ENCODE measurements at regions not wholly inside any gene's neighbourhood (a gene's known extent, or its start where the extent isn't known, plus 50 kb on each side); places are given as distances from the start of the nearest gene placed in this dataset.

- no peak for DNase-seq
Observed at GRCh38 chr5:89243611-89244010, 360.6 kb upstream of the MEF2C start.

- DNase-seq = no peak
Observed at GRCh38 chr5:89241186-89241585, 358.2 kb upstream of the MEF2C start.

GRCh38 chr5:89236900-89237299, 353.9 kb upstream of the MEF2C start:
- no peak for DNase-seq

- DNase-seq = no peak
Observed at GRCh38 chr5:89233462-89233861, 350.5 kb upstream of the MEF2C start.

GRCh38 chr5:89232139-89232603, 349.2 kb upstream of the MEF2C start:
- no peak for DNase-seq

- DNase-seq = no peak
Observed at GRCh38 chr5:89230178-89230577, 347.2 kb upstream of the MEF2C start.

GRCh38 chr5:89229331-89230070, 346.5 kb upstream of the MEF2C start:
- no peak for DNase-seq

GRCh38 chr5:89228355-89228754, 345.4 kb upstream of the MEF2C start:
- DNase-seq = no peak

- no peak for DNase-seq
Observed at GRCh38 chr5:89218364-89218763, 335.4 kb upstream of the MEF2C start.

- DNase-seq = no peak
Observed at GRCh38 chr5:89216606-89217005, 333.6 kb upstream of the MEF2C start.

GRCh38 chr5:89213573-89213972, 330.6 kb upstream of the MEF2C start:
- no peak for DNase-seq

GRCh38 chr5:89211836-89212235, 328.9 kb upstream of the MEF2C start:
- no peak for DNase-seq

- DNase-seq = no peak
Observed at GRCh38 chr5:89208811-89209210, 325.8 kb upstream of the MEF2C start.

GRCh38 chr5:89208392-89208791, 325.4 kb upstream of the MEF2C start:
- no peak for DNase-seq

GRCh38 chr5:89204756-89205155, 321.8 kb upstream of the MEF2C start:
- no peak for DNase-seq

GRCh38 chr5:89203611-89204010, 320.6 kb upstream of the MEF2C start:
- DNase-seq = no peak

GRCh38 chr5:89200899-89201298, 317.9 kb upstream of the MEF2C start:
- DNase-seq = no peak

GRCh38 chr5:89199306-89199705, 316.3 kb upstream of the MEF2C start:
- no peak for DNase-seq

GRCh38 chr5:89191374-89191773, 308.4 kb upstream of the MEF2C start:
- DNase-seq = no peak

- no peak for DNase-seq
Observed at GRCh38 chr5:89190515-89191265, 307.7 kb upstream of the MEF2C start.

- no peak for DNase-seq
Observed at GRCh38 chr5:89187883-89188465, 305.0 kb upstream of the MEF2C start.

- DNase-seq = no peak
Observed at GRCh38 chr5:89187268-89187667, 304.3 kb upstream of the MEF2C start.

GRCh38 chr5:89181546-89181945, 298.6 kb upstream of the MEF2C start:
- no peak for DNase-seq

GRCh38 chr5:89179731-89180130, 296.7 kb upstream of the MEF2C start:
- DNase-seq = no peak

Measured in central memory CD4-positive, alpha-beta T cell (primary cell).